ENCODE measurements at regions not wholly inside any gene's neighbourhood (a gene's known extent, or its start where the extent isn't known, plus 50 kb on each side); places are given as distances from the start of the nearest gene placed in this dataset.
"Not testable (repeated sequence)": the region's sequence is repeated elsewhere in the genome, so short reads cannot be mapped to it uniquely, and the experiment has no call there.

- H3K4me1 Mint-ChIP-seq: no peaks in the 10 kb centered on the region
- H3K27me3 Mint-ChIP-seq (ENCODE audit: low read depth in 2 of 2): peaks cover 0 to 7% of the 10 kb centered on the region in 2 donors
- intact Hi-C loops (cut with micrococcal nuclease): loop anchor here (10.0 kb wide), 1 partner anchor 498 kb away; no protein-coding TSS in a partner anchor
- Histone ChIP-seq H3K4me1 (ENCODE audit: control insufficient read depth, insufficient read depth, low read length) (no peaks in the 10 kb centered on the region), H3K27me3 (ENCODE audit: control insufficient read depth, insufficient read depth, low read length) (no peaks in the 10 kb centered on the region), H3K36me3 (ENCODE audit: control insufficient read depth, insufficient read depth, low read length) (no peaks in the 10 kb centered on the region), H3K9me3 (ENCODE audit: control insufficient read depth, insufficient read depth, low read length) (no peaks in the 10 kb centered on the region), H3K4me3 (ENCODE audit: low read length) (no peak overlapping the region), H3K27ac (ENCODE audit: low read length) (no peak overlapping the region)
- WGBS (ENCODE audit: insufficient coverage): 83% methylated on average over 2 of the region's 2 CpGs
- H3K36me3 Mint-ChIP-seq: no peaks in the 10 kb centered on the region
- H3K9me3 Mint-ChIP-seq: no peaks in the 10 kb centered on the region
- H3K4me3 Mint-ChIP-seq: no peak overlapping the region
- H3K27ac Mint-ChIP-seq: no peak overlapping the region
- DNase-seq: no peak
- no peak for ATAC-seq
- TF ChIP-seq CTCF (IDR thresholded peaks at IDR 0.05): no peak
These were observed 319.8 kb upstream of the HNRNPA3 start for GRCh38 chr2:176892676-176893226.

DNA sequence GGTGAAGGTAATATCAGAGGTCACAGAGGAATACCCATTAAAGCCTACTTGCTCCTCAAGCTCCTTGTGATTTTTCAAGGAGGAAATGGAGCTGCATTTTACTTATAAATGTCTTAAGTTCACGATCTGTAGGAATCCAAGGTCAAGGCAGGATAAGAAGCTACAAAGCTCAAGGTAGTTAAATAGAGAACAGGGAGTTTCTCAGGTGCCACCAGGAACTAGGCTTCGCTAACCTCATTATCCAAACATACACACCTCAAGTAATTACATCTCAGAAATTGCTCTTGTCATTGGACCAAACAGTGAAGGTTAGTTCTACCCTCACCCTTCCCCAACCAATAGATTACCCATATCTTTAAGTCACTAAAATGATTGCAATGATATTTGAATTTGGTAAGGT lies 317.4 kb upstream of the HNRNPA3 start:
- Mint-ChIP-seq H3K27ac (no peak overlapping the region), H3K4me1 (no peaks in the 10 kb centered on the region), H3K36me3 (no peaks in the 10 kb centered on the region), H3K27me3 (ENCODE audit: low read depth in 2 of 2) (peaks cover 0 to 7% of the 10 kb centered on the region in 2 donors), H3K4me3 (no peak overlapping the region), H3K9me3 (no peaks in the 10 kb centered on the region)
- no peaks in the 10 kb centered on the region for H3K36me3 ChIP-seq (ENCODE audit: control insufficient read depth, insufficient read depth, low read length)
- intact Hi-C loops (cut with micrococcal nuclease): loop anchor here (10.0 kb wide), 1 partner anchor 500 kb away; no protein-coding TSS in a partner anchor
- no peak for TF ChIP-seq CTCF (IDR thresholded peaks at IDR 0.05)
- ATAC-seq (no peak), DNase-seq (no peak)
- no peaks in the 10 kb centered on the region for H3K4me1 ChIP-seq (ENCODE audit: control insufficient read depth, insufficient read depth, low read length)
- H3K27me3 ChIP-seq (ENCODE audit: control insufficient read depth, insufficient read depth, low read length): no peaks in the 10 kb centered on the region
- no peaks in the 10 kb centered on the region for H3K9me3 ChIP-seq (ENCODE audit: control insufficient read depth, insufficient read depth, low read length)
- H3K4me3 ChIP-seq (ENCODE audit: low read length): no peak overlapping the region
- 89% methylated on average over 2 of the region's 2 CpGs for WGBS (ENCODE audit: insufficient coverage)
- no peak overlapping the region for H3K27ac ChIP-seq (ENCODE audit: low read length)

DNA sequence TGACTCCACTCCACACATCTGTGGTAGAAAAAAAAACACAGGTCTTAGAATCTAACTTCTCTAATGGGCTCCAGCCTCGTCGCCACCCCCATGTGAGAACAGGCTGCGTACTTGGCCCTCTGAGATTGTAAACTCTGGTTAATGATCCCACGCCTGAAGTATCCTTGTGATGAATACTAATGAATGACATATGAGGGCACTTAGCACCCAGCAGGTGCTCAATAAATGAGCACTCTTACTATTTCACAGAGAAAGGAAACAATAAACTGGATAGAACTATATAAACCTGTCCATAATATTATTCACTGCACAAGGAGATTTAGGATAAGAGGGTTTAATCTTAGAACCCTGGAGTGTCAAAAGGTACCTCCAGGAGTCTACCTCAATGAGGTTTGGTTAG lies 310.1 kb upstream of the HNRNPA3 start:
- no peaks in the 10 kb centered on the region for H3K4me1 ChIP-seq (ENCODE audit: control insufficient read depth, insufficient read depth, low read length)
- H3K27ac ChIP-seq (ENCODE audit: low read length): no peak overlapping the region
- H3K9me3 ChIP-seq (ENCODE audit: control insufficient read depth, insufficient read depth, low read length): no peaks in the 10 kb centered on the region
- H3K27me3 ChIP-seq (ENCODE audit: control insufficient read depth, insufficient read depth, low read length): no peaks in the 10 kb centered on the region
- H3K4me3 Mint-ChIP-seq: no peak overlapping the region
- H3K36me3 Mint-ChIP-seq: no peaks in the 10 kb centered on the region
- no peak overlapping the region for H3K4me3 ChIP-seq (ENCODE audit: low read length)
- no peak for TF ChIP-seq CTCF (IDR thresholded peaks at IDR 0.05)
- 93% methylated on average over 4 of the region's 4 CpGs for WGBS (ENCODE audit: insufficient coverage)
- DNase-seq (no peak), ATAC-seq (no peak)
- H3K27me3 Mint-ChIP-seq (ENCODE audit: low read depth in 2 of 2): peaks cover 0 to 5% of the 10 kb centered on the region in 2 donors
- peaks cover 0 to 2% of the 10 kb centered on the region in 2 donors for H3K9me3 Mint-ChIP-seq
- no peaks in the 10 kb centered on the region for H3K36me3 ChIP-seq (ENCODE audit: control insufficient read depth, insufficient read depth, low read length)
- no peaks in the 10 kb centered on the region for H3K4me1 Mint-ChIP-seq
- intact Hi-C loops (cut with micrococcal nuclease): no loop called here
- no peak overlapping the region for H3K27ac Mint-ChIP-seq

GRCh38 chr2:176904053-176904452 lies 308.5 kb upstream of the HNRNPA3 start:
- H3K4me1 Mint-ChIP-seq; H3K9me3 ChIP-seq (ENCODE audit: control insufficient read depth, insufficient read depth, low read length); DNase-seq; intact Hi-C loops (cut with micrococcal nuclease); H3K27me3 ChIP-seq (ENCODE audit: control insufficient read depth, insufficient read depth, low read length); ATAC-seq; H3K27me3 Mint-ChIP-seq (ENCODE audit: low read depth in 2 of 2); H3K4me3 Mint-ChIP-seq; H3K27ac ChIP-seq (ENCODE audit: low read length); H3K27ac Mint-ChIP-seq; H3K9me3 Mint-ChIP-seq; H3K4me1 ChIP-seq (ENCODE audit: control insufficient read depth, insufficient read depth, low read length); H3K36me3 ChIP-seq (ENCODE audit: control insufficient read depth, insufficient read depth, low read length); H3K4me3 ChIP-seq (ENCODE audit: low read length); H3K36me3 Mint-ChIP-seq: not testable (repeated sequence)
- WGBS (ENCODE audit: insufficient coverage): 93% methylated on average over 1 of the region's 2 CpGs

All from natural killer cell (primary cell).